Omental fat pad (tissue), 3 donors: ENCODE measurements at regions not wholly inside any gene's neighbourhood (a gene's known extent, or its start where the extent isn't known, plus 50 kb on each side); places are given as distances from the start of the nearest gene placed in this dataset.
A peak's percentile ranks its signal among the peaks of the same experiment; 100 is the strongest.

Source experiments
- ATAC-seq: fragments of 150-250 bp; one replicate; pipeline ENCODE4 v1.9.1; 2016; ENCODE audit warnings: mild to moderate bottlenecking, moderate library complexity; ENCODE audit not compliant: low FRiP score
- DNase-seq: peaks from one replicate; pipeline ENCODE4 v3.0.0-alpha.2; 2019; ENCODE audit warnings: low spot score
- TF ChIP-seq, protein P1 (sequence below), 3 donors: fragments of 450-650 bp; IDR thresholded peaks; one replicate each; pipeline ENCODE4 v1.5.1; 2016 to 2017; ENCODE audit warnings: antibody characterized with exemption in 3 of 3, mild to moderate bottlenecking in 3 of 3, moderate library complexity in 2 of 3

DNA sequence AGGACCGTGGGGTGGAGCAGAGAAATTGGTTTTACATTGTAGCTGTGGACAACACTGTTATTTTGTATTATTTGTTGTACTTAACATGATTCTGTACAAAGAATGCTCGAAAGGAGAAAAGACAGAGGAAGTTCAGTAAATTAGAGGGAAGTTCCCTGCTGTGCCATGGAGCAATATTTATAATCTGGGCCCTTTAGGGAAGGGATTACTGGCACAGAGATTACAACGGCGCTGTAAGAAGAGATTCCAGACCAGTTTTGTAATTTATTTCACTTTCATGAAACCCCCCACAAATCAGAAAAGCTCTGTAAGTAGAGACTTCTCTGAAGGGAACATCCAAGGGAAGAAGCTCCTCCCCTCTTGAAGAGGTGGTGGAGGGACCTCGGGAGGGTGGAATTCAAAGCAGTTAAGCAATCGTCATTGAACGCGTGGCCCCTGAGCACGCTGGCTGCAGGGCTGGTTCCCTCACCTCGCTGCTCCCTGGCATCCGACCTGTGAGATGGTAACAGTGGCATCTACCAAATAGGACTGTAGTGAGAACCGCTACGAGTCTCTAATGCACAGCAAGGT, 113.5 kb downstream of the KLF6 start:
- TF ChIP-seq, protein P1, sequence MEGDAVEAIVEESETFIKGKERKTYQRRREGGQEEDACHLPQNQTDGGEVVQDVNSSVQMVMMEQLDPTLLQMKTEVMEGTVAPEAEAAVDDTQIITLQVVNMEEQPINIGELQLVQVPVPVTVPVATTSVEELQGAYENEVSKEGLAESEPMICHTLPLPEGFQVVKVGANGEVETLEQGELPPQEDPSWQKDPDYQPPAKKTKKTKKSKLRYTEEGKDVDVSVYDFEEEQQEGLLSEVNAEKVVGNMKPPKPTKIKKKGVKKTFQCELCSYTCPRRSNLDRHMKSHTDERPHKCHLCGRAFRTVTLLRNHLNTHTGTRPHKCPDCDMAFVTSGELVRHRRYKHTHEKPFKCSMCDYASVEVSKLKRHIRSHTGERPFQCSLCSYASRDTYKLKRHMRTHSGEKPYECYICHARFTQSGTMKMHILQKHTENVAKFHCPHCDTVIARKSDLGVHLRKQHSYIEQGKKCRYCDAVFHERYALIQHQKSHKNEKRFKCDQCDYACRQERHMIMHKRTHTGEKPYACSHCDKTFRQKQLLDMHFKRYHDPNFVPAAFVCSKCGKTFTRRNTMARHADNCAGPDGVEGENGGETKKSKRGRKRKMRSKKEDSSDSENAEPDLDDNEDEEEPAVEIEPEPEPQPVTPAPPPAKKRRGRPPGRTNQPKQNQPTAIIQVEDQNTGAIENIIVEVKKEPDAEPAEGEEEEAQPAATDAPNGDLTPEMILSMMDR (IDR thresholded peaks at IDR 0.05) = no peak
- DNase-seq (no peak), ATAC-seq (no peak)

DNA sequence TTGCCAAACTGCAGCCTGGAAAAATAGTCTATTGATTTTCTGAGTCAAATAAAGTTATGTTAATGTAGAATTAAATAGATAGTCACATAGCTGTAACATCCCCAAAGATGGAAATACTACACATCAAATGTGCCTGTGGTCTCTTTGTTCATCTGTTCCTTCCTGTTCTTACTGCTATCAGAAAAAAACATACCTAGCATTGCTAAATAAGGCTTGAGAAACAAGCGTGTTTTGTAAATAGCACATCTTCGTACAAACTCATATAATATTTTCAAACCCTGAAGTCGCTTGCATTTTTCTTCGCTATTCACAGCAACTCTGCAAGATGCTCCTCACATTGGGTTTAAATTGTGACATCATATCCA, 116.1 kb downstream of the KLF6 start:
- TF ChIP-seq, protein P1 (IDR thresholded peaks at IDR 0.05) = no peak
- ATAC-seq = no peak
- no peak for DNase-seq

DNA sequence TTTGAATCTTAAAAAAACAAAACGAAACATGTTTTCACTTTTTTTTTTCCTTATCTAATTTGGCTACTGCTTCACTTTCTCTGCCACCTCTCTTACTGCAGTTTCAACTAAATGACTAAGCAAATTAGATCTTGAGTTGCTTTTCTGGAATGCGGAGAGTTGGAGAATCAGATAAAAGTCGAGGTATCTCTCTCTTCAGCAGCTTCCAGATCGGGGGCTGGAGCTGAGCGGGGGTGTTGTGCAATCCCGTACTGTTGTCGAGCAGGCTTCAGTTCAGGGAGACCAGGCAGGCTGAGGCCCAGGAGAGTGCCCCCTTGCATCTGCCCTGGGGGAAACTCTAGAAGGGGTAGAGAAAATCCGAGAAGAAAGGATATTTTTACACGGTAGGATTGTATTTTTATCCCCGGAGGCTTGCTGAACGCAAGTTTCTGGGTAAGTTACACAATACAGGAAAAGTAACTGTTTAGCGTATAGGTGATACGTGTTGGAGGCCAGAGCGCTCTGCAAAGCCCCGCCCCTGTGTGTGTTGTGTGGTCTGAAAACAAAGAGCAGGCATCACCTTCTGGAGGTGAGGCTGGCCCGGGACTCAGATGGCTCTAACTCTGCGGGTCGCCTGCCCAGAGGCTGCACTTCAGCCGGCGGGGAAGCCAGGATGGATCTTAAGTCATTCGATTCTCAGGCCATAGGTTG, 116.6 kb downstream of the KLF6 start:
- TF ChIP-seq, protein P1 (IDR thresholded peaks at IDR 0.05) = no peak
- DNase-seq (no peak), ATAC-seq (peak; percentile 77)

DNA sequence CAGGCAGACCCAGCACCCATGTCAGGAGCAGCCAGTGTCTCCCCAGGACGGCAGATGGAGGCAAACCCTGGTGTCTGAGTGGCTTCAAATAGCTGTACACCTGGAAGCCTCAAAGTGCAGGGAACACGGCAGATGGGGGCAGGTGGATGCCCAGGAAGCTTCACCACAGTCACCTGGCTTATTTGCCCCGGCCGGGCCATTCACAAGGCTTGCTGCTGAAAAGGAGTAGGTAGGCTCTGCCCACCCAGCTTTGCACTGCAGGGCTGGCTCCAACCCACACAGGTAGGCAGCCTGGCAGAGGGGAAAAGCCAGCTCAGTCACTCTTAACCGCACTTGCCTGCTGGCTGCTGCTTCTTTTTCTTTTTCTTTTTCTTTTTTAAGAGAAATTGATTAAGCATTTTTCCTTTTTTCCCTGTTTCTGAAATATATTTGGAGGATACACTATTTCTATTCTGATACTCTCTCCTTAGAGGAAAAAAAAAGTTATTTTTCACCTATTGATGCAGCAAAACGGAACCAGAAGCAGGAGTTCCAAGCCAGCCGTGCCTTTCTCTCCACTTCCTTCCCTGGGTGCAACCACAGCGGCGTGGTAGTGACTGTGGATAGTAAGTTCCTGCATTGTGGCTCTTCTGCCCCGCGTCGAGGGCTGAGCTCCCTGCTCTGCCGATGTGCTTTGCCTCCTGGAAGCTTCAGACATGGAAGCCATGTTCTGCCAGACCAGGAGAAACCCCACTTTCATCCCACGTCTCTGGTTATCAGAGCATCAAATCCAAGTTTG, 118.3 kb downstream of the KLF6 start:
- DNase-seq (no peak), ATAC-seq (no peak)
- TF ChIP-seq, protein P1 (IDR thresholded peaks at IDR 0.05) = no peak

DNA sequence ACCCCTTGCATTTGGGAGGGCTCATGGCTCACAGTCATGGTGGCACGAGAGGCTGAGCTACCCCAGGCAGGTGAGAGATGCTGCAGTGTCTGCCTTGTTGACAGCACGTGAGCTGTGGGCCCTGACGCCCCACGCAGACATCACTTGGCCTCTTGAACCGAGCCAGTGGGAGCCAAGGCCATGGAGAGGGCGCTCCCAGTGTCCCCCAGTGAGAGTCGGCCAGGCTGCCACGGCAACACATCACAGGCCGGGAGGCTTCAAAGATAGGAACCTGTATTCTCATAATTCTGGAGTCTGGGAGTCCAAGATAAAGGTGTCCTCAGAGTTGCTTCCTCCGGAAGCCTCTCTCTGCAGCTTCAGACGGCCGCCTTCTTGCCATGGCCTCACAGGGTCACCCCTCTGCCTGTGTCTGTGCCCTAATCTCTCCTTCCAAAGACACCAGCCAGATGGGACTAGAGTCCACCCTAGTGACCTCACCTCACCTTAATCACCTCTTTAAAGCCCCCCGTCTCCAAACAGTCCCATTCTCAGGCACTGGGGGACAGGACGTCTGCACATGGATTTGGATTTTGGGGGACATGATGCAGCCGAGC, 119.6 kb downstream of the KLF6 start:
- ATAC-seq = no peak
- TF ChIP-seq, protein P1 (IDR thresholded peaks at IDR 0.05) = no peak

DNA sequence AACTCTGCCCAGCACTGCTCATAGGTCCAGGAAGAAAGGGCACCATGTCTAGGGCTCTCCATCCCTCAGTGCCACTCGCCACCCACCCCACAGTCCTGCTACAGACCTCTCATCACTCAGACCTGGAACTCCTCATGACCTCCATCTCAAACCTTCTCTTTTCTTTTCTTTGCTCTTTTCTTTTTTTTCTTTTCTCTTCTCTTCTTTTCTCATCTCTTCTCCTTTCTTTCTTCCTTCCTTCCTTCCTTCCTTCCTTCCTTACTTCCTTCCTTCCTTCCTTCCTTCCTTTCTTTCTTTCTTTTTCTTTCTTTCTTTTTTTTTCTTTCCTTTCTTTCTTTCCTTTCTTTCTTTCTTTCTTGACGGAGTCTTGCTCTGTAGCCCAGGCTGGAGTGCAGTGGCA, 122.2 kb downstream of the KLF6 start:
- DNase-seq (no peak), ATAC-seq (no peak)
- TF ChIP-seq, protein P1 (IDR thresholded peaks at IDR 0.05) = no peak

More for the DNA sequence above, 119.6 kb downstream of the KLF6 start:
- DNase-seq = no peak
